Colonic mucosa (tissue), 4 donors: ENCODE measurements at regions not wholly inside any gene's neighbourhood (a gene's known extent, or its start where the extent isn't known, plus 50 kb on each side); places are given as distances from the start of the nearest gene placed in this dataset.
"Not testable (repeated sequence)": the region's sequence is repeated elsewhere in the genome, so short reads cannot be mapped to it uniquely, and the experiment has no call there.

Experiments
- DNase-seq: peaks from one replicate; pipeline ENCODE4 v3.0.0-alpha.2; 2020
- H3K27ac ChIP-seq: fragments of 200-600 bp; one replicate; pipeline ENCODE4 v1.8.0; 2021
- H3K27me3 ChIP-seq: fragments of 200-600 bp; one replicate; pipeline ENCODE4 v1.8.0; 2021
- H3K36me3 ChIP-seq: fragments of 200-600 bp; one replicate; pipeline ENCODE4 v1.8.0; 2021
- H3K4me1 ChIP-seq: fragments of 200-600 bp; one replicate; pipeline ENCODE4 v1.8.0; 2021; ENCODE audit warnings: mild to moderate bottlenecking
- H3K4me3 ChIP-seq: fragments of 200-600 bp; one replicate; pipeline ENCODE4 v1.8.0; 2021
- H3K9ac ChIP-seq, 2 donors: one replicate each; pipeline ENCODE4 v1.7.0; 2013; ENCODE audit warnings: control low read depth in 2 of 2, low read depth in 2 of 2, low read length in 2 of 2
- H3K9me3 ChIP-seq: fragments of 200-600 bp; one replicate; pipeline ENCODE4 v1.8.0; 2021
- intact Hi-C: fragments of 100-400 bp; cut with DNase I; formaldehyde crosslinking; loops from one replicate; pipeline ENCODE4 v1.14.1; 2022
- TF ChIP-seq, protein P1 (sequence below): fragments of 200-600 bp; IDR thresholded peaks from one replicate; pipeline ENCODE4 v1.8.0; 2022; ENCODE audit warnings: antibody characterized with exemption, mild to moderate bottlenecking
- donor health status: healthy.
- donor health status: DM: no; HTN: no; CAD: no.
- donor health status: DM: no; HTN: no; CAD: no.

DNA sequence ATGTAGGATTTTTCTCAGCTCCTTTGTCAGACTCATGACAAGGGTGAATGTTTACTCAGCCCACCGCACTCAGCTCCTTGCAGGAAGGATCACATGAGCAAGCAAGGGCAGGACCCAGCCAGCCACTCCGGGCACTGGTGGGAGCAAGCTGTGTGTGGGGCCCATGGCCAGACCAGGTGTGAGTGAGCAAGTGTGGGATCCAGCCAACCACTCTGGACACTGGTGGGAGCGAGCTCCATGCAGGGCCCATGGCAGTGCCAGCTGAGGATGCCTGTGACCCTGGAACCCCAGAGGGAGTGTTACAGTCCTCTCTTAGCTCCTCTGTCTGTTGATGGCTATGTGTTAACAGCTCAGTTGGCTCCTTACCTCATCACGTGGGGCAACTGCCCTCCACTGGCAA, 2750.6 kb downstream of the PCDH7 start:
- H3K4me1 ChIP-seq, result no peaks in the 10 kb centered on the region
- no peaks in the 10 kb centered on the region for H3K27me3 ChIP-seq
- TF ChIP-seq, protein P1, sequence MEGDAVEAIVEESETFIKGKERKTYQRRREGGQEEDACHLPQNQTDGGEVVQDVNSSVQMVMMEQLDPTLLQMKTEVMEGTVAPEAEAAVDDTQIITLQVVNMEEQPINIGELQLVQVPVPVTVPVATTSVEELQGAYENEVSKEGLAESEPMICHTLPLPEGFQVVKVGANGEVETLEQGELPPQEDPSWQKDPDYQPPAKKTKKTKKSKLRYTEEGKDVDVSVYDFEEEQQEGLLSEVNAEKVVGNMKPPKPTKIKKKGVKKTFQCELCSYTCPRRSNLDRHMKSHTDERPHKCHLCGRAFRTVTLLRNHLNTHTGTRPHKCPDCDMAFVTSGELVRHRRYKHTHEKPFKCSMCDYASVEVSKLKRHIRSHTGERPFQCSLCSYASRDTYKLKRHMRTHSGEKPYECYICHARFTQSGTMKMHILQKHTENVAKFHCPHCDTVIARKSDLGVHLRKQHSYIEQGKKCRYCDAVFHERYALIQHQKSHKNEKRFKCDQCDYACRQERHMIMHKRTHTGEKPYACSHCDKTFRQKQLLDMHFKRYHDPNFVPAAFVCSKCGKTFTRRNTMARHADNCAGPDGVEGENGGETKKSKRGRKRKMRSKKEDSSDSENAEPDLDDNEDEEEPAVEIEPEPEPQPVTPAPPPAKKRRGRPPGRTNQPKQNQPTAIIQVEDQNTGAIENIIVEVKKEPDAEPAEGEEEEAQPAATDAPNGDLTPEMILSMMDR, result no peak
- H3K27ac ChIP-seq, result no peak overlapping the region
- no peak overlapping the region for H3K9ac ChIP-seq
- no peaks in the 10 kb centered on the region for H3K36me3 ChIP-seq
- intact Hi-C loops, result no loop called here
- DNase-seq, result no peak
- H3K9me3 ChIP-seq, result no peaks in the 10 kb centered on the region
- no peak overlapping the region for H3K4me3 ChIP-seq

- H3K27me3 ChIP-seq, result no peaks in the 10 kb centered on the region
- no peaks in the 10 kb centered on the region for H3K4me1 ChIP-seq
- TF ChIP-seq, protein P1, result no peak
- no peaks in the 10 kb centered on the region for H3K36me3 ChIP-seq
- no peak overlapping the region for H3K27ac ChIP-seq
- intact Hi-C loops, result no loop called here
- no peak overlapping the region for H3K9ac ChIP-seq
- H3K9me3 ChIP-seq, result no peaks in the 10 kb centered on the region
- DNase-seq, result no peak
- no peak overlapping the region for H3K4me3 ChIP-seq
Measured at GRCh38 chr4:33477715-33478114, 2757.5 kb downstream of the PCDH7 start.

GRCh38 chr4:33482773-33483172, 2761.5 kb downstream of the ARAP2 start:
- peak; percentile 19 for DNase-seq
- intact Hi-C loops, result no loop called here

DNA sequence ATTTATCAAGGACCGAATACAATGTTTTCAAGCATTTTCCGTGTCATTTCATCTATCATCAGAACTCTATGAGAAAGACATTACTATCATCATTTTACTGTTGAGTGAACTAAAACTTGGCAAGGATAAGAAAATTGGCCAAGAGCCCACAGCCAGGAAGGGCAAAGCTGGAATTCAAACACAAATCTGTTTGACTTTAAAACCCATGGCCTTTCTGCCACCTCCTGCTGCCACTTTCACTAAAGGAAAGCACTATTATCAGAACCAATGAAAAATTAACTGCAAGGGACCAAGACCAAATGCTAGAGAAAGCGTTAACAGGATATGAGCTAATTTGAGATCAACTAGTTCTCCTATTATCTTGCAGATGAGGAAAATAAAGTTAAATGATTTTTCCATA, 2759.2 kb downstream of the ARAP2 start:
- Histone ChIP-seq H3K27ac (no peak overlapping the region), H3K9me3 (no peaks in the 10 kb centered on the region), H3K9ac (no peak overlapping the region), H3K4me1 (no peaks in the 10 kb centered on the region), H3K27me3 (no peaks in the 10 kb centered on the region), H3K36me3 (no peaks in the 10 kb centered on the region), H3K4me3 (no peak overlapping the region)
- TF ChIP-seq, protein P1, result no peak
- intact Hi-C loops, result no loop called here
- DNase-seq, result no peak

More at GRCh38 chr4:33482773-33483172, 2761.5 kb downstream of the ARAP2 start:
- TF ChIP-seq, protein P1, result no peak
- H3K36me3 ChIP-seq, result no peaks in the 10 kb centered on the region
- H3K4me1 ChIP-seq, result no peaks in the 10 kb centered on the region
- H3K27me3 ChIP-seq, result no peaks in the 10 kb centered on the region
- H3K9ac ChIP-seq, result no peak overlapping the region
- no peaks in the 10 kb centered on the region for H3K9me3 ChIP-seq
- H3K27ac ChIP-seq, result no peak overlapping the region
- H3K4me3 ChIP-seq, result no peak overlapping the region

DNA sequence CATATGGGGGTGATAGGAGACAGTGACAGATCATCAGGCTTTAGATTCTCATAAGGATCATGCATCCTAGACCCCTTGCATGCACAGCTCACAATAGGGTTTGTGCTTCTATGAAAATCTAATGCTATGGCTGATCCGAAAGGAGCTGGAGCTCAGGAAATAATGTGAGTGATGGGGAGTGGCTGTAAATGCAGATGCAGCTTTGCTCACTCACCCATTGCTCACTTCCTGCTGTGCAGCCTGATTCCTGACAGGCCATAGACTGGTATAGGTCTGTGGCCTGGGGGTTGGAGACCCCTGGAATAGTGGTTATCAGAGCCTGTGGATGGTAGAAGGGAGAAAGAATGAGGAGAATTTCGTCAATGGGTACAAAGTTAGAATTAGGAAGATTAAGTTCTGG, 2751.1 kb downstream of the ARAP2 start:
- TF ChIP-seq, protein P1, result no peak
- Histone ChIP-seq H3K9ac (no peak overlapping the region), H3K4me3 (no peak overlapping the region), H3K4me1 (no peaks in the 10 kb centered on the region), H3K27me3 (no peaks in the 10 kb centered on the region), H3K9me3 (no peaks in the 10 kb centered on the region), H3K27ac (no peak overlapping the region), H3K36me3 (no peaks in the 10 kb centered on the region)
- no peak for DNase-seq
- intact Hi-C loops, result no loop called here

DNA sequence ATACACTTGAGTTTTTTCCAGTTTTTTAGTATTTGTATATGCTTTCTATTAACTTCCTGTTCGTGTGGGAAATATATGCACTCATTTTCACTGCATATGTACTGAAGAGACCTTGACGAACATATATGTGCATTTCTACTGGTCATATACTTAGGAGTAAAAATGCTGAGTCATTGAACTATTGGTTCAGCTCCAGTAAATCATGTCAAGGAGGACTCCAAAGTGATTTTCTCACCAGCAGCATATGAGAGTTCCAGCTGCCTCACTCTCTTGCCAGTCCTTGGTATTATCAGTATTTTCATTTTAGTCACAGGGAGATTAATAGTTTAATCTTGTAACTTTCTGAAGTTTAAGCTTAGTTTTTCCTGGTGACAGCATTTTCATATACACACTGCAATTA, 2750.2 kb downstream of the ARAP2 start:
- intact Hi-C loops, result no loop called here
- H3K4me3 ChIP-seq, result no peak overlapping the region
- H3K9ac ChIP-seq, result no peak overlapping the region
- no peaks in the 10 kb centered on the region for H3K4me1 ChIP-seq
- no peak overlapping the region for H3K27ac ChIP-seq
- H3K27me3 ChIP-seq, result no peaks in the 10 kb centered on the region
- H3K36me3 ChIP-seq, result no peaks in the 10 kb centered on the region
- TF ChIP-seq, protein P1, result no peak
- H3K9me3 ChIP-seq, result no peaks in the 10 kb centered on the region
- DNase-seq, result no peak

DNA sequence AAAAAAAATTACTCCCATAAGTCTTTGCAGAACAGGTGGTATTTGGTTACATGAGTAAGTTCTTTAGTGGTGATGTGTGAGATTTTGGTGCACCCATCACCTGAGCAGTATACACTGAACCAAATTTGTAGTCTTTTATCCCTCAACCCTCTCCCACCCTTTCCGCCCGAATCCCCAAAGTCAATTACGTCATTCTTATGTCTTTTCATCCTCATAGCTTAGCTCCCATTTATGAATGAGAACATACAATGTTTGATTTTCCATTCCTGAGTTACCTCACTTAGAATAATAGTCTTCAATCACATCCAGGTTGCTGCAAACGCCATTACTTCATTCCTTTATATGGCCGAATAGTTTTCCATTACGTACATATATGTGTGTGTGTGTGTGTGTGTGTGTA, 2742.7 kb downstream of the ARAP2 start:
- intact Hi-C loops, result not testable (repeated sequence)

More for the DNA sequence above, 2742.7 kb downstream of the ARAP2 start:
- H3K27me3 ChIP-seq, H3K27ac ChIP-seq, H3K9ac ChIP-seq, H3K4me1 ChIP-seq, H3K36me3 ChIP-seq, H3K4me3 ChIP-seq, H3K9me3 ChIP-seq, DNase-seq: not testable (repeated sequence)
